GM10266 (cell line): ENCODE measurements at regions not wholly inside any gene's neighbourhood (a gene's known extent, or its start where the extent isn't known, plus 50 kb on each side); places are given as distances from the start of the nearest gene placed in this dataset.

ENCODE experiments used
- DNase-seq: peaks from one replicate; pipeline ENCODE4 v3.0.0; 2012; ENCODE audit errors: extremely low spot score
- TF ChIP-seq, protein P1 (sequence below): IDR thresholded peaks from 2 replicates; pipeline ENCODE4 v1.5.1; 2012; ENCODE audit warnings: mild to moderate bottlenecking, low read depth; ENCODE audit not compliant: control insufficient read depth, insufficient read depth; ENCODE audit errors: missing control alignments

DNA sequence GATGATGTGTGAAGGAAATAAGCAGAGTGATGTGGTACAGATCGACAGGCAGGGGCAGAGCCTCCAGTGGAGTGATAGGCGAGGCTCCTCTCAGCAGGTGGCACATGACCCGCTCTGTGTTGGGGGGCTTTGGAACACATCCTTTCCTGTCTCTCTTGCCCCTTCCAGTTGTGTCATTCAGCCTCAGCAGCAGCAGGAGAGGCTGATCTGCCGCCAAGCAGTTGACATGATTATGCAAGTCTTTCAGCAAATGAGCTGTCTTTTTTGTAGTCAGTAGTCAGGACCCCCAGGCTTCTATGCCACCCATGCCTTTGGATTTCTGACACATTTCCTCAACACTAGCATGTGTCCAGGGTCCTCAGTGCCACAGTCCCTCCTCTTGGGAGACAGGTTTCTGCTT lies 307.1 kb upstream of the C1orf174 start:
- no peak for DNase-seq
- TF ChIP-seq, protein P1, sequence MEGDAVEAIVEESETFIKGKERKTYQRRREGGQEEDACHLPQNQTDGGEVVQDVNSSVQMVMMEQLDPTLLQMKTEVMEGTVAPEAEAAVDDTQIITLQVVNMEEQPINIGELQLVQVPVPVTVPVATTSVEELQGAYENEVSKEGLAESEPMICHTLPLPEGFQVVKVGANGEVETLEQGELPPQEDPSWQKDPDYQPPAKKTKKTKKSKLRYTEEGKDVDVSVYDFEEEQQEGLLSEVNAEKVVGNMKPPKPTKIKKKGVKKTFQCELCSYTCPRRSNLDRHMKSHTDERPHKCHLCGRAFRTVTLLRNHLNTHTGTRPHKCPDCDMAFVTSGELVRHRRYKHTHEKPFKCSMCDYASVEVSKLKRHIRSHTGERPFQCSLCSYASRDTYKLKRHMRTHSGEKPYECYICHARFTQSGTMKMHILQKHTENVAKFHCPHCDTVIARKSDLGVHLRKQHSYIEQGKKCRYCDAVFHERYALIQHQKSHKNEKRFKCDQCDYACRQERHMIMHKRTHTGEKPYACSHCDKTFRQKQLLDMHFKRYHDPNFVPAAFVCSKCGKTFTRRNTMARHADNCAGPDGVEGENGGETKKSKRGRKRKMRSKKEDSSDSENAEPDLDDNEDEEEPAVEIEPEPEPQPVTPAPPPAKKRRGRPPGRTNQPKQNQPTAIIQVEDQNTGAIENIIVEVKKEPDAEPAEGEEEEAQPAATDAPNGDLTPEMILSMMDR = no peak

DNA sequence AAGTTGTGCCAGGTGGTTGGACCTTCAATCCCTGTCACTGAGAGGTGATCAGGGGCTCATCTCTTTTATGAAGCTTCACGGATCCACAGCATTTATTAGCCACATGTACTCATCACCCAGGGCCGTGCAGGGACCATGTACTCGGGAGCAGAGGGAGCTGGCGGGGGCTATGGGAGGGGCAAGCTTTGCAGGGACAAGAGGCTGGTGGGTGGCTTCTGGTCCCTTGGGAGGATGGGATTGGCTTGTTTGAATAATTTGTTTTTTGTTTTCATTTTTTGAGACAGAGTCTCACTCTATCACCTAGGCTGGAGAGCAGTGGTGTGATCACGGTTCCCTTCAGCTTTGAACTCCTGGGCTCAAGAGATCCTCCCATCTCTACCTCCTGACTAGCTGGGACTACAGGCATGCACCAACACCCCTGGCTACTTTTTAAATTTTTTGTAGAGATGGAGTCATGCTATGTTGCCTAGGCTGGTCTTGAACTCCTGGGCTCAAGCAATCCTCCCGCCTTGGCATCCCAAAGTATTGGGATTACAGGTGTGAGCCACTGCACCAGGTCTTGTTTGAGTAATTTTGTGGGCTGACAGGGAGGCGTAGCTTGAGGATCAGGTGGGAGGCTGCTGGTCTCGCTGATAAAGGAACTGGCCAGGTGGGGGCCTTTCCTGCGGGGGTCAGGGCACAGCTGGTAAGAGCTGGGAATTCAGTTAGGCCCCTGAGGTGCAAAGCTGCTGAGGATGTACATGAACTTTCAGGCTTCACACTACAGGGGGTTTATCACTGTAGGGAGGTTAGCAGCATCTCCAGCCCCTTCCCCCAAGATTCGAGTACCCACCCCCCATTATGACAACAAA lies 308.0 kb upstream of the C1orf174 start:
- TF ChIP-seq, protein P1 = no peak
- no peak for DNase-seq

DNA sequence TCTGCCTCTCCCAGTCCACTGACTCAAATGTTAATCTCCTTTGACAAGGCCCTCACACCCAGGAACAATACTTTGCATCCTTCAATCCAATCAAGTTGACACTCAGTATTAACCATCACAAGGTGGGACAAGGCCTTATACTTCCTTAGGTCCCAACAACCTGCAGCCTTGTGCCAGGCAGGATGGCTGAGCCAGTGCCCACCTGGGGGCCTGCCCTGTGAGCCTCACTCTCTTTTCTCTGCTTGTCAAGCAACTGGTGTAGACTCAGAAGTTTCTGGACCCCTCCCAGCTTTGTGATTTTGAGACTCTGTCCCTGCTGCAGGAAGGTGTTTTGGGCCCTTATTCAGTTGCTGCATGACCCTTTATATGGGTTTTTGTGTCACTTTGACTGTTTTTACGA lies 310.0 kb upstream of the C1orf174 start:
- DNase-seq = no peak
- TF ChIP-seq, protein P1 = no peak

DNA sequence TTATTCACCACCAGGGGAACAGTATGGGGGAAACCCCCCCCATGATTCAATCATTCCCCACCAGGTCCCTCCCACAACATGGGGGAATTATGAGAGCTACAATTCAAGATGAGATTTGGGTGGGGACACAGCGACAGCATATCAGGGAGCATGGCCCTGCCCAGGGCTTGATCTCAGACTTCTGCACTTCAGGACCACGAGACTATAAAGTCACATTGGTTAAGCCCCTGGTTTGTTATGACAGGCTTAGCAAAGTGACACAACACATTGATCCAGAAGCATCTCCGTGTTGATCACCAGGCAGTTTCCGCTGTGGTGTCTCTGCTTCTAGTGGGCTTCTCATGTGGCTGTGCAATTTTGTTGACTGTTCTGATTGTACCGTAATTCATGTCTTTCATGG lies 312.7 kb upstream of the C1orf174 start:
- no peak for DNase-seq
- TF ChIP-seq, protein P1 = no peak

DNA sequence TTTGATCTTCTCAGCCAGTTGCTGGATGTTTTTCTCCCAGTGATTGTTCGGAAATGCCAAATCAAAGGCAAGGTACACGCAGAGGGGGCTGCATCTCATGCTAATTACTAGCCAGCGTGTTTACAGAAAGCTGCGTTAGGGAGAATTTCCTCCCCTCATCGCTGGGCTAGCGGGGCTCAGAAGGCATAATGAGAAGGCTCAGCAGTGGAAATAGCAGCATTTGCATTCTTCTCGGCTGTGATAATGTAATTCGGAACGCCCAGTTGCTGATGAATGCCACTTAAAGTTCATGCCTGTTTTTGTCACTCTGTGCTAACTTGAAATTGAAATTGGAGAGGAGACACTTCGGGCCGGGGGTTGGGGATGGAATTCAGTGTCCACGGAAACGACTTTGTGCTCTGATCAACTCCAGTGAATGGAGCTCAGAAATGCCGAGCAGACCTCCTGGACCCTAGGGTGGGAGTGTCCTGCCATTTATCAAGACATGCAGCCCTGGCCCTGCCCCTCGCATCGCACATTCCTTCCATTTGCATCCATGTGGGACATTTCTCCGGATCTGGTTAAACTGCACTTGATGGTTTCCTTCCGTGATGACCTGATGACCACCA lies 313.4 kb upstream of the C1orf174 start:
- TF ChIP-seq, protein P1 = no peak
- DNase-seq = no peak

DNA sequence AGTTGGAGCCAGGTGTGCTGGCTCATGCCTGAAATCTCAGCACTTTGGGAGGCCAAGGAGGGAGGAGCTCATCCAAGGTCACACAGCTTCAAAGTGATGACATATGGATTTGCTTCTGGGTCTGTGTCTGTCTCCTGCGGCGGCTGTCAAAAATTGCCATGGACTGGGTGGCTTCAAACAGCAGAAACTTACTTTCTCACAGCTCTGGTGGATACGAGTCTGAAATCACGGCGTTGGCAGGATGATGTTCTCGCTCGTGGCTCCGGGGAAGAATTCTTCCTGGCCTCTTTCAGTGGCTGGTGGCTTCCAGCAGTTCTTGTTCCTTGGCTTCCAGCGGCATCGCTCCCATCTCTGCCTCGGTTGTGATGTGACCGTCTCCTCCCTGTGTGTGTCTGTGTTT lies 314.8 kb upstream of the C1orf174 start:
- DNase-seq = no peak
- TF ChIP-seq, protein P1 = no peak

DNA sequence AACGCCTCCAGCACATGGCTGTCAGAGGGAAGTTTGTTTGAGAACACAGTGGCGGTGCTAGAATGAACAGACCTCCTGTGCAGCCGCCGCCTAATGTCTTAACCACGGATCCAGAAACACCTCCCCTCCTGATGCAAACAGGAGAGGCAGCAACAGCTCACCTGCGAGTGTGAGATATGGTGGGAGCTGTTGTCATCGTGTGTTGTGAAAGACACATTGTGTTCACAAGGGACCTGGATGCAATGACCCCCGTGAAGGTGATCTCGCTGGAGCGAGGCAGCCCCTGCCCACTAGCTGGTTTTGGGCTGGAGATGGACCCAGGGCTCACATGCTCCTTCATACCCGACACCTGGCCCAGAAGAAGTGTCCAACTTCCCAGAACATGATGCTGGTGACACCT lies 315.3 kb upstream of the C1orf174 start:
- DNase-seq = no peak
- TF ChIP-seq, protein P1 = no peak
